ENCODE measurements at regions not wholly inside any gene's neighbourhood (a gene's known extent, or its start where the extent isn't known, plus 50 kb on each side); places are given as distances from the start of the nearest gene placed in this dataset.

- no peak for DNase-seq
These were observed 307.4 kb upstream of the KLHL29 start for GRCh38 chr2:23077596-23077995.

- DNase-seq = no peak
These were observed 306.1 kb upstream of the KLHL29 start for GRCh38 chr2:23078784-23079434.

DNA sequence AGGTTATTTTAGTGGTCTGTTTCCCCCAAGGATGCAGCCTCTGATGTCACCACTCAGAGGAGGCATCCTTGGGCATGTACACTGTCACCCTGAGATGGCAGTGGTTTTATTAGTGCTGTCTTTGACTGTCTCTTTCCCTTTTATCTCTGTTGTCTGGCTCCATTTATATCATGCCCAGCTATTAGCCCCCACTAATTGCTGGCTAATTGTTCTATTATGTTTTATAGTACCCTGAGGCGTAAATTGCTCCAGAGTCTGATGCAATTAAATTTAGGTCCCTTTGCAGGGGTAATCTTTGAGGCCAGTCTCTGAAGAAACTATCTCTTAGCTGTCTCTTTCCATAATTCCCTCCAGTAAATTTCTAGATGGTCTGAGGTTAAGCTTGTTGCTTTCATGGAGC lies 301.0 kb upstream of the KLHL29 start:
- DNase-seq = no peak

DNA sequence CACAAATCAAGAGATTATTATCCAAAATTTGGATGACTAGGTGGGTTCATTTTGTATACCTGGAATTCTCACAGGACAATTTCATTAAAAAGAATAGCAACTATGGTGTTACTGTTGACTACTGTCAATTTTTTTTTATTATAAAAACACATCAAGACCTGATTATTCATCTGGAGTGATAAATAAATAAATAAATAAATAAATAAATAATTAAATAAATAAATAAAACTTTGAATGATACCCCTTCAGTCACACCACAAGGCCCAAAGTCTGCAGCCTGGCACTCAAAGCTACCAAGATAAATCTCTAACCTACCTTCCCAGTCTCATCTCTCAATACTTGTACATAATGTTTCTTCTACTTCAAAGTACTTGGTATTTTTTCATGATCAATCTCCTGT lies 294.0 kb upstream of the KLHL29 start:
- no peak for DNase-seq

GRCh38 chr2:23091900-23092299 lies 293.1 kb upstream of the KLHL29 start:
- DNase-seq = peak; percentile 34

DNA sequence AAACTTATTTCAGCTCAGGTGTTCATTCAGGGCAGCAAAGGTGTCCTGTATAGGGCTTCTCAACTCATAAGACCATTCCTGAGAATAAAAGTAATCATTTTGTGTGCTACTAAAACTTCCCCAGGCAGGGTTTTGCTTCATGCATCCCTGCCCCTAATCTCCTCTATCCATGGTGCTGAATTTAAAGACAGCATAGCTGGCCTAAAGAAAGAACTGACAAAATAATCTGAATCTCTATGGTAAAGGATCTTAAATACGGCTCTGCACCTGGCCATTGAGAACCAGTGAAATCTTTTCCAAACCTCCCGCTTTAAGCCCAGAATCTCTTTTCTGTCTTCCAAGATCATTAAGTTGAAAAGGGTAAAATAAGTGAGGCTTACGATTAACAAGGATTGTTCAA lies 292.1 kb upstream of the KLHL29 start:
- no peak for DNase-seq

- no peak for DNase-seq
These were observed 291.5 kb upstream of the KLHL29 start for GRCh38 chr2:23093513-23093912.

- DNase-seq = no peak
These were observed 287.9 kb upstream of the KLHL29 start for GRCh38 chr2:23096906-23097602.

DNA sequence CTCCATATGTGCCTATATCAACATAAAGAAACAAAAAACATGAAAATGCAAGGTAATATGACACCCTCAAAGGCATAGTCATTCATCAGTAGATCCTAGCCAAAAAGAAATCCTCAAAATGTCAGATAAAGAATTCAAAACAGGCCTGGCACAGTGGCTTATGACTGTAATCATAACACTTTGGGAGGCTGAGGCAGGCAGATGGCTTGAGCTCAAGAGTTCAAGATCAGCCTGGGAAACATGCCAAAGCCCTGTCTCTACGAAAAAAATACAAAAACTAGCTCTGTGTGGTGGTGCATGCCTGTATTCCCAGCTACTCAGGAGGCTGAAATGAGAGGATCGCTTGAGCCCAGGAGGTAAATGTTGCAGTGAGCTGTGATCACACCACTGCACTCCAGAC lies 284.6 kb upstream of the KLHL29 start:
- DNase-seq = no peak

DNA sequence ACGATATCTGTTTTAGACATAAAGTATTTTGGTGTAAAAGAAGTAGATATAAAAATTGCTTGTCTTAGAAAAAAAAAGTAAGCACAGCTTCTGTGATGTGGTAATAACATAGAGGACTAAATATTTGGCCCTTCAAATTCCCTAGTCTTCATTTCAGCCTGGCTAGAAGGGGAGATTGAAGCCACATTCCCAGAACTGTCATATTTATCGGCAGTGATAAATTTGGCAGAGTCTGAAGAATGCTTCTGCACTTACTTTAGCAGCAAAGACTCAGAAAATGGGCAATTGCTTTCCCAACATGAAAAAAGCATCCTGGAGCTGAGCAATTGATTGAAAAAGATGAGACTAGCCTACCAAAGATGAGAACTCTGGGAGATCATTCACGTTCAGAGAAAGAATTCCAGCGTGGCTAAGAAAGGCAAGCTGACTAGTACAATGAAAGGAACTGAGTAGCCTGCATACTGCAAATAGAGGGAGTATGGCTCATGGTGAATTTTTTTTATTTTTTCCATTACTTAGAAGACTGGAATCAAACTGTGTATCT lies 278.7 kb upstream of the KLHL29 start:
- no peak for DNase-seq

DNA sequence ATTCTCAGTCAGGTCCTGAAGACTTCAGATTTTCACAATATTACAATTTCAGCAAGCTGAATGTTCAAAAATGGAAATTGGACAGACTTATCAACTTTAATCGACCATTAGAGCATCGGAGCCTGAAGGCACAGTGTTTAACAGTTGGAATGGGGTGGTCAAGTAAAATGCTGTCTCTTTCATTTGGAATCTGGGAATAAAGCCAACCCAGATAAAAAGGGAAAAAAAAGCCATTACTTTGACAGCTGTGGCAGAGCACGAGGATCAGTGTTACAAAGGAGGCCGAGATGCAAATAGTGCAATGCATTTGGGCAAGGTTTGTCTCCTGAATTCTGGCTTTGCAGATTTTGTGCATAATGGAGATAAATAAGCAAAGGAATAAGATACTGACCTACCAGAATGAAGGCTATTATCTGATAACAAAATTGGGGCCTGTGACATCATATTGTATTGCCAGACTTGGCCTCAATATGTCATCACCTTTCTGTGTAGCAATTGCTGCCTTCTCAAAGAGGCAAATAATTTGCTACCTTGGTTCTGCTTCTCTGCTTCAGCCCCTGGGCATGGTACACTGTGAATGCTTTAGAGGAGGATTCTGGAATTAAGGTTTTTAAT lies 277.5 kb upstream of the KLHL29 start:
- DNase-seq = no peak

DNA sequence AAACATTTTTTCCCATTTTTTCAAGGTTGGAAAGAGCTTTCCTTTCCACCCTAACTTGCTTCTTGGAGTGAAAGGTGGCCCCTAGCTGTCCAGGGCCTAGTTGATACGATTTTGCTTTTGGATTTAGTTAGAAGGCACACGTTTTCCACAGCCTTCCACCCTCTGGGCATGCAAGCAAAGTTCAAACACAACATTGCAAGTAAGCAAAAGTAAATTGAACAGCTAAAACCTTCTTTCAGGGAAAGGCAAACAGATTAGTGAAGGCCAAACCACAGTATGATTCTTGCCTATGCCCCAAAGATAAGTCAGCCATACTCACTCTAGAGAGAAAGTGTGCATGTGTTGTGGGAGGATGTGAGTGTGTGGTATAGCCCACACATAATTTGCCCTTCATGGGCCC lies 273.7 kb upstream of the KLHL29 start:
- no peak for DNase-seq

GRCh38 chr2:23112517-23112916 lies 272.5 kb upstream of the KLHL29 start:
- no peak for DNase-seq

- DNase-seq = no peak
These were observed 270.7 kb upstream of the KLHL29 start for GRCh38 chr2:23114299-23114698.

DNA sequence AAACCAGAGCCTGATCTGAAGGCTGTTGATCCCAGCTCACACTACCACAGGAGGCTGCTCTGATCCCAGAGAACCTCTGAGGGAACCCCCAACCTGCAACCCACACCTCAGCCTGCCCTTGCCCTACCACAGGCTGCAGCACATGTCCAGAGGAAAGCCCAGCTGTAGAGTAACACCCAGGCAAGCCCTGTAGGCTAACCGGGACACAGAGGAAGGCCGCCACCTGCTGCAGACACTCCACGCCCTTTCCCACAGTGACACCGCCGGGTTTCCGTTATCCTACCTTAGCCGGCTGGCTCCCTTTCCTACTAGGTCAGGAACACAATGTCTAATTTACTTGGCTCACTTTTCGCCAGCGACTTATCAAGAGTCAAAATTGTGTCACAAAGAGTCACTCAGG lies 266.7 kb upstream of the KLHL29 start:
- DNase-seq = no peak

GRCh38 chr2:23118894-23119293 lies 266.1 kb upstream of the KLHL29 start:
- no peak for DNase-seq

DNA sequence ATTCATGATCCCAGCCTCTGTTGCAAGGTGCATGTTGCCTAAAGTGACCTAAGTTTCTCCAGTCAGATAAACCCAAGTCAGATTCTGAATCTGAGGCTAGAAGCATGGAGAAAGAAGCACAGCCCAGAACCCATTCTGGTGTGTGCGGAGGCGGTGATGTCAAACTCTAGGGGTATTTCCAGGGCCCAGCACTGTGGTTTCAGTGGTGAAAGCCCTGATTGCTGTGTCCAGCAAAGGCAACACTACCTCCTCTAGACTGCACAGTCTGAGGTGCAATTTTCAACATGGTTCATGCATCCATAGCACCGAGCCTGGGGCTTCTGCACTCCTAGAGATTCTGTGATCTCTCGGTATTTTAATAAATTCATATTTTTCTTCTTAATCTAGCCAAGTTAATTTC lies 264.8 kb upstream of the KLHL29 start:
- no peak for DNase-seq

DNA sequence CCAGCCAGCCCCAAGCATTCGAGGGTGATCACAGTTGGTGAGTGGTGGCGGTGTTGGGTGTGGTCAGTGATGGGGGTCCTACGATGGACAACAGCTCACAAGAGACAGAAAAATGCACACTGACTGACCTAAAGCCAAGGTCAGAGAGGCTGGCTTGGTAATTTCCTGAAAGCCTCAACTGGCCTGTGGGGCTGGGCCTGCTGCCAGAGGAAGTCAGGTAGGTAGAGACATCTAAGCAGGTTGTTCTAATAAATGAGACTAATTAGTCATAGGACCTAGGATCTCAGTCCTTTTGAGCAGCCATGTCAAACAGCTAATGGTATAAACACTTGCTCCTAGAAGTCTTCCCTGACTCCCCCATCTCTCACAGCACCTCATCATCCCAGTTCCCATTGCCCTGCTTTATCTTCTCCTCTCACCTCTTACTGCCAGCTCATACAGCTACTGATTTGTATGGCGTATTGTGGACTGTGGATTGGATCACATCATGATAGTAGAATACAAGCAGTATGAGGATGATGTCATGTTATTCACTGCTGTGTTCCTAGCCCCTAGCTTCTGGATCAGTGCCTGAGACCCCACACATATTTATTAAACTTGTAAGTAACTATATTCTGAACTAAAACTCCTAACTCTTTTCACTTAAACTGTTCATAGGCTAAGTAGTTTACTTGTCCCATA lies 262.9 kb upstream of the KLHL29 start:
- DNase-seq = no peak

- DNase-seq = no peak
These were observed 262.2 kb upstream of the KLHL29 start for GRCh38 chr2:23122681-23123215.

DNA sequence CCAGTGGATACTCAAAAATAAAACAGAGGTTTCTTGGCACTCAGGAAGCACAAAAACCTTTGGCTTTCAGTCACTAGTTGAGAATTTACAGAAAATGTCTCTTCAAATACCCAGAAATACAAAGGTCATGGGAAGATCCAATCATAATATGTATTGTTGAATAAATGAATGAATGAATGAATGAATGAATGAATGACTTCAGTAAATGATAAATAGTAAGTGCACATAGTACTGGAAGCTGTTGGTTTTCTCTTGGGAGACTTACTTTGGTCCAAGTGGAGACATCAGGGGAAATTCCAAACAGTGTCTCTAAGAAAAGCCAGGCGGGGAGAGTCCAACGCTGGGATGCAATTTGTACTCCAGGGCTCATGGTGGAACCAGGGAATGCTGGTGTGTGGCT lies 261.3 kb upstream of the KLHL29 start:
- no peak for DNase-seq

- no peak for DNase-seq
These were observed 260.7 kb upstream of the KLHL29 start for GRCh38 chr2:23124214-23124750.

DNA sequence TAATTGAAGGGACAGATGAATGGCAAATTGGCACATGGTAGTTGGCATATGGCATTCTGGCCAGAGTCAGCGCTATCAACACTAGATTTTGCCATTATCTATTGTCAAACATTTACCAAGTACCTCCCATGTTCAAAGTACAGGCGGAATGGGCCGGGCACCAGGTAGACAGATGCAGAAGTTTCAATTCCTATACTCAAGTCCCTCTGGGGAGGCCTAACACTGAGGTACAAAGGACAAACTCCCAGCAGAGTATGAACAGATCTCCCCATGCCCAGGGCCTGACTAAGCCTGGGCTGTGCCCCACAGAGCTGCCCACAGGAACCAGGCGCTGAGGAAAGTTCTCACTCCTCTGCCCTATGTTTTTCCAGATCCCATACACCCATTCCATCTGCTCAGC lies 257.5 kb upstream of the KLHL29 start:
- DNase-seq = no peak

- no peak for DNase-seq
These were observed 256.2 kb upstream of the KLHL29 start for GRCh38 chr2:23128684-23129292.
